Stimulated activated naive CD4-positive, alpha-beta T cell treated with Interleukin-2 at 50 U/mL for 16 hours (primary cell): ENCODE measurements at regions not wholly inside any gene's neighbourhood (a gene's known extent, or its start where the extent isn't known, plus 50 kb on each side); places are given as distances from the start of the nearest gene placed in this dataset.
"Not testable (repeated sequence)": the region's sequence is repeated elsewhere in the genome, so short reads cannot be mapped to it uniquely, and the experiment has no call there.

Experiments
- DNase-seq: peaks from one replicate; lab custom pipeline; 2025; lab: John Stamatoyannopoulos, UW

DNA sequence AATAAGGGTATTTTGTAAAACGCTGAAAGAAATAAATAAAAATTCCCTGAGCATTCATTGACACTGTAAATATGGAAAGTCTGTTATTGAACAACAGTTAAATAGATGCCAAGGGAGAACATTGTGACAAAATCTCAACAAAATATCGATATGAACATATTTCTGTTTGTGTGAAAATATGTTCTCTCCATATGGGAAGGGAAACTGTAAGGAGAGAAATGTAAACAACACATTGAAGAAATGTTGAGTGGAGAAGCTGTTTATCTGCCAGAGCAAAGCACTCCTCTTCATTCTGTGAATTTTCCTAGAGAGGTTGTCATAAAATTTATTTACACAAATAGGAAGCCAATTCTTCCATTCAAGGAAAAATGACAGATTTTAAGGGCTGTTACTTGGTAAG, 57.1 kb upstream of the EOMES start:
- DNase-seq, result no peak

DNA sequence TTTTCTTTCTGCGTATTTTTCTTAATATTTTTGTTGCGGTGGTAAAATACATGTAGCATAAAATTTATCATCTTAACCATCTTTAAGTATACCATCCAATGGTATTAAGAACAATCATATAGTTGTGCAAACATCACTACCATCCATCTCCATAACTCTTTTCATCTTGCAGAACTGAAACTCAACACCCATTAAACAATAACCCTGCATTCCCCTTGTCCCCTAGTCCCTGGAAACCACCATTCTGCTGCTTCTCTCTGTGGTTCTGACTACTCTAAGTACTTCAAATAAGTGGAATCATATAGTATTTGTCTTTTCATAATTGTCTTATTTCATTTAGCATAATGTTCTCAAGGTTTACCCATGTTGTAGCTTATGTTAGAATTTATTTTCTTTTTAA, 67.3 kb upstream of the EOMES start:
- DNase-seq, result no peak

DNA sequence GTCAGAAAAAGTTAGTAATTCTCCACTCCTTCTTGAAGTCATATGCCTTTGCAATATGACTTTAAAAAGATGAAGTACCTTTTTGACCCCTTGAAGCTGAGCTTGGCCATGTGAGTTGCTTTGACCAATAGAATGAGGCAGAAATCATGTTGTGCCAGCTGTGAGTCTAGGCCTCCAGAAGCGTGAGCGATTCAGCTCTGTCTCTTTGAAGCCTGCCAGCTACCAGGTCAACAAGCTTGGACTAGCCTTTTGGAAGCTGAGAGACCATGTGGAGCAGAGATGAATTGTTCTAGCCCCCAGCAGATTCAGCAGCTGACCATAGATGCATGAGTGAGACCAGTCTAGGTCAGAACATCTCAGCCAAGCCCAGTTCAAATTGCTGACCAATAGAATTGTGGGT, 69.8 kb upstream of the EOMES start:
- no peak for DNase-seq

DNA sequence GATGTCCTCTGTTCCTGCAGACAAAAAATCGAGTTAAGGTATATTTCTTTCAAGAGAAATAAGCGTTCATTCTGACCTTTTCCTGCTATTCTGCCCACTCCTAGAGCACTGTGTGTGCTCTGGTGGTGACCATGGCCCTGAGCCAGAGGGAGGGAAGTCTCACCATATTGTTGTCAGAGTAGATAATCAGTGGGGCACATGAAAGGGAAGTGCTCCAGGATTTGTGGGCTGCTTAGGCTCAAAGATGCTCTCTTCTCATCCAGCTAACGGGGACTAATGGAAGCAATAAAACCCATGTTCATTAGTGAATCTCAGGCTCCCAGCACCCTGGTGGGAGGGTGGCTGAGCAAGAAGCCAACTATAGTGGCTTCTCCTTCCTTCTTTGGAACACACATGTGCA, 70.7 kb upstream of the EOMES start:
- no peak for DNase-seq

DNA sequence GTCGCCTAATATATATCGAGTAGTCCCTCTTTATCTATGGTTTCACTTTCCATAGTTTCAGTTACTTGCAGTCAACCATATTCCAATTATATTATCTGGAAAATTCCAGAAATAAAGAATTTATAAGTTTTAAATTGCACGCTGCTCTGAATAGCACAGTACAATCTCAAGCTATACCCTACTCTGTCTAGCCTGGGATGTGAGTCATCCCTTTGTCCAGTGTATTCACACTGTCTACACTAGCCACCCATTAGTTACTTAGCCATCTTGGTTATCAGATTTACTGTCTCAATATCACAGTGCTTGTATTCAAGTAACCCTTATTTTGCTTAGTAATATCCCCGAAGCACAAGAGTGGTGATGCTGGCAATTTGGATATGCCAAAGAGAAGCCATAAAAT, 72.1 kb upstream of the EOMES start:
- DNase-seq, result no peak

DNA sequence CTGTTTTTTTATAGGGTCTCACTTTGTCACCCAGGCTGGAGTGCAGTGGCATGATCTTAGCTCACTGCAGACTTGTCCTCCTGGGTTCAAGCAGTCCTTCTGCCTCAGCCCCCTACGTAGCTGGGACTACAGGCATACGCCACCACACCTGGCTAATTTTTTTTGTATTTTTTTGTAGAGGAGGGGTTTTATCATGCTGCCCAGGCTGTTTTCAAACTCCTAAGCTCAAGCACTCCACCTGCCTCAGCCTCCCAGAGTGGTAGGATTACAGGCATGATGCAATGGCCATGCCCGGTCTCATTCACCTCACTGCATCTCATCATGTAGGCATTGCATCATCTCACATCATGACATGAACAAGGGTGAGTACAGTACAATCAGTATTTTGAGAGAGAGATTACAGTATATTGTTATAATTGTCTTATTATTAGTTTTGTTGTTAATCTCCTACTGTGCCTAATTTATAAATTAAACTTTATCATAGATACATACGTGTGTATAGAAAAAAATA, 74.3 kb upstream of the EOMES start:
- DNase-seq, result no peak

DNA sequence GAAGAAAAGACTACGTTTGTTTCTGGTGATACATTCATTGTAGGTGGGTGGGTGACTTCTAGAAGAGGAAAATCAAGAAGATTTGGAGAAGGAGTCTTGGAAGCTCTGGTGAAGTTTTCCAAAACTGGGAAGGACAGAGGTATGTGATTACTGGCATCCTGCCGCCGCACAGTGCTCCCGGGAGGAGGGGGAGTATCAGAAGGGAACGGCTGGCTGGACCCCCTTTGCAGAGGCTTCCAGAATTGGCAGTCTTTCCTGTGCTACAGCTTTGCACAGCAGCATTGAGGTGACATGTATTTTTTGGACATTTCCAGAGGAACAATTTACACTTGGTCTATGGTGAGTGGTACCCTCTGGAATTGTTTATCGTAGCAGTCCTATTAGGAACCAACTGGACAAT, 75.7 kb upstream of the EOMES start:
- no peak for DNase-seq

DNA sequence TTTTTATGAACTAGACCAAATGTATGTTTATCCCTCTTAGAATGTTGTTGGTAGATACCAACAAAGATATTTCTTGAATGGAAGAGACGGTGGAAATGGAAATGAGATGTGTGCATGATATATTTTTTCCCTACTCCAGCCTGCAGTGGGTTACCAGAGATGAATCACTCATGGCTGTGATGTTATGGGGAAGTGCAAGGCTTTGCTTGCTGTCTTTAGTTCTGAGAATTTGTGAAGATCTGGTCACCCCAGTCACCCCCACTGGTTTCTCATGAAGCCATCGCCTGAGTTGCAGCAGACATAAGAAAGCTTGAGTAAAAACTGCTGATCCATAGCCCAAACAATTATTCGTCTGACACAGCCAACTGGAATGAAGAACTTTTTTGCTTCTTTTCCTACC, 78.1 kb upstream of the EOMES start:
- DNase-seq, result no peak

DNA sequence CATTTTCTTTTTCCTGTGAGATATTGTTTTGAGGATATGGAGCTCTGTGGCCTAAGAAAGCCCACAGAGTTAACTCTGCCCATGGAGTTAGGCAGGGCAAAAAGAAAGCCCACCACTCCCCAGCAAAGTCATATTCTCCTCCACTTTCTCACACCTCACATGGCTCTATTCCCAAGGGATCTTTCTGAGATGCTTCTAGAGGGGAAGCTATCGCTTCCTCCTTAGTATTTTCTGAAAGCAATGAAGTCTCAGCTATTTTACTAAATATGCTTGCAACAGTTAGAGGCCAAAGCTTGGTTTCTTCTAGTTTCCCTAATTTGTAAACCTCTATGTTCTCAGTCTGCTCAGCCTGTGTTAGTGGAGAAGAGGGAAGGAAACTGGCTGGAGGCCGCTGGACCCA, 80.3 kb upstream of the EOMES start:
- no peak for DNase-seq

DNA sequence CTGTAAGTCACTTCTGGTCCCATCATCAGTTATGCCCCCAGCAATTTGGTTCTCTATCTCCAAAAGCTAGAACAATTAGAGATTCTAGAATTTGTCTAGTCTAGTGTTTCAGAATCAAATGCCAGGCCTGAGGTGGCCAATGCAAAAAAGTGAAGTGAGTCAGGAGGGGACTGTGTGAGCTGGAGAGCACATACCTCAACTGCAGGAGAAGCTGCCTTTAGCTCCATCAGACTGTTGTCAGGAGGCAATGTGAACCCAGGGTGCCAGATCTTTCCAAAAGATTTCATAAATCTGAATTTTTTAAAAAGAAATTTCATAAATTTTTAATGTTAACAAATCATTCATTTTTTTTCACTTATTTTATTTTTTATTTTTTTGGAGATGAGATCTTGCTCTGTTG, 80.7 kb upstream of the EOMES start:
- DNase-seq, result no peak

DNA sequence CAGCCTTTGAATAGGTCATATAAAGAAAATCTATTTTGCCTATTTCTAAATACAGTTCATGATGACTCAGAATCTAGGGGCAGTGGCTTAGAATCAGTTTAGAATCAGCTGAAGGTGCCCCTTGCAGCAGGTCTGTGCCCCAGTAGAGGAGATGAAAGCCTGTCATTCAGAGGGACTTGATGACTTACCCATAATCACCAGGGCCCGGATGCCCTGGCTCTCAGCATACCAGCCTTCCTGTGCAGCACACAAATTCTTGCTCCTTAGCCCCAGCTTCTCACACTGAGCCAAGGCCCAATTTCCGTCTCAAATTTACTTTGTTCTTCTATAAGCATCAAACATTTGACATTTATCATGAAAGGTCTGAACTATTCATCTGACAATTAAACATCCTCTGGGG, 83.2 kb upstream of the EOMES start:
- DNase-seq, result no peak

DNA sequence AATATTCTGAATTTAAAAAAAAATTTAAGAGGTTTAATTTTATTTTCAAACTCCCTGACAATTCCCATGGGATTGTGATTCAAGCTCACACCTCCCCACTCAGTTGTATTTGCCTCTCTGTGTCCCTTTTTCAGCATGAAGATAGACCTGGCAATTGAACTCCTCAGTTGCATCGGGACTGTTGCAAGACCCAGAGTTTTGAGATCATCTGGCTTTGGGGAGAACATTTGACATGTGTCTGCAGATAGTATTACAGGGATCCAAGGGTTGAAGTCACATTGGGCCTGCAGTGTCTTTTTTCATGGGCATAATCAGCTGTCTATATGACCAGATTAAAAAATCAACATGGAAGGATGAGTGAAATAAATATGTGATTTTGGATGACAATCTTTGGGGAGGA, 91.1 kb upstream of the EOMES start:
- DNase-seq, result no peak

DNA sequence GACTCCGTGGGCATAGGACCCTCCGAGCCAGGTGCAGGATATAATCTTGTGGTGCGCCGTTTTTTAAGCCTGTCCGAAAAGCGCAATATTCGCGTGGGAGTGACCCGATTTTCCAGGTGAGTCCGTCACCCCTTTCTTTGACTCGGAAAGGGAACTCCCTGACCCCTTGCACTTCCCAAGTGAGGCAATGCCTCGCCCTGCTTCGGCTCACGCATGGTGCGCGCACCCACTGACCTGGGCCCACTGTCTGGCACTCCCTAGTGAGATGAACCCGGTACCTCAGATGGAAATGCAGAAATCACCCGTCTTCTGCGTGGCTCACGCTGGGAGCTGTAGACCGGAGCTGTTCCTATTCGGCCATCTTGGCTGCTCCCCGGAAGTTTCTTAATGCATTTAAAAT, 99.5 kb upstream of the EOMES start:
- not testable (repeated sequence) for DNase-seq

DNA sequence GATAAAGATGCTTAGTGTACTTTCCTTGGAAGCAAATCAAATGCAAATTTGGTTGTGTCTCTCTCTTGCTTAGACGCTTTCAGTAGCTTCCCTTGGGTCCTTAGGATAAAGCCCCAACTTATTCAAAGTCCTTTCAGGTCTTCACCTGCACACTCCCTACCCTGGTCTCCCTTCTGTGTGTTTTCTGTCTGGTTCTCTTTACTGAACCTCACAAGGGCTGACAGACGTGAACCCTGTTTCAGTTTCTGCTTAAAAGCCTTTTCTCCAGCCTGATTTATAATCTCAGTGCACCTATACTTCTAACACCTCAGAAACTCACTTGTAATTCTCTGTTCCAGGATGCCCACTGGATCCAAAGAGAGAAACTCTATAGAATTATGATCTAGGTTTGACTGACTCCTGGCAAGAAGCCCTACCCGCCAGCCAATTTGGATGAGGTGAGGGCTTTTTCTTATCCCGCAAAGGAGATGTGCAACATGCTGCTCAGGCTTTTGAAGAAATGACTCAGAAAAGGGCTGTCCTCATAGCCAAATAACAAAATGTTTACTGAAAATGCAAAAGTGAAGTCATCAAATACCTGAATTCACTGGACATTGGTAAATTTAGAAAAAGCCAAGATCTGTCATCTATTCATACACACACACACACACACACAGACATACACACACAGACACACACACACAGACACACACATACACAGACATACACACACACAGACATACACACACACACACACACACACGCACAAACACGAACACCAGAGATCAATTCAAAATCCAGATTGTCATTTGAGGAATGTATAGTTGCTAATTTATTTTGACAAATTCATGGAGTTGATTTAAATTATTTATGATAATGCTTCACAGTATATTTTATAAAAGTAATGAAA, 102.4 kb upstream of the EOMES start:
- DNase-seq, result no peak

DNA sequence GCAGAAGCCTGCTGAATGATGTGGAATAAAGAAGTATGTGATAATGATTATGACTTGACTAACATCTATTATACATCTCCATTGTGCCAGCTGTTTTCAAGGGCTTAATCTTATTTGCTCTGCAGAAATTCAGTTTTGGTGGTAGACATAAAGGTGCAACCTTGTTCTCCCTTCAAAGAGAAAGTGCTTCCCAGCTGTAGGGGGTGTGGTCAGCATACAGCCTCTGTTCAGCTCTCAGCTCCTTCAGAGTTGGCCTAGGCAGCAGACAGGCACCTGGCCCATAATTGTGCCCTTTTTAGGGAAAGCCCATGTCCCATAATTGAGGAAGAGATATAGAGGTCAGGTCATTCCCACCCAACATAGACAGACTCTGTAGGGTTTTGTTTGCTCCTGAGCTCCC, 104.3 kb upstream of the EOMES start:
- no peak for DNase-seq

DNA sequence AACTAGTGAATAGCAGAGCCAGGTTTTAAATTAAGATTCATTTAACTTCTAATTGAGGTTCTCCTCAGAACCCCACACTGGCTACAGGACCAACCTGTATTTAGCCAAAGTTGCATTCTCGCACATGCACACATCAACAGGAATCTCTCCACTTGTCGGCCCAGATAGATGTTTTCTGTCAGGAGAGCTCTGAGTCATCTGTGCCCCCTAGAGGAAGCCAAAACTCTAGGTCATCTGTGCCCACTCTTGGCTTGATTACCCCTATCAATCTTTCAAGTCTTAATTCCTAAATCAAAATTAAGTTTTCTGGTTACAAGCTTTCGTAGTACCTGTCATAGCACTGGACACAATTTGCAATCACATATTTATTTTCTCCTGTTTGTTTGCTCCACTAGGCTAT, 104.9 kb upstream of the EOMES start:
- DNase-seq, result no peak

DNA sequence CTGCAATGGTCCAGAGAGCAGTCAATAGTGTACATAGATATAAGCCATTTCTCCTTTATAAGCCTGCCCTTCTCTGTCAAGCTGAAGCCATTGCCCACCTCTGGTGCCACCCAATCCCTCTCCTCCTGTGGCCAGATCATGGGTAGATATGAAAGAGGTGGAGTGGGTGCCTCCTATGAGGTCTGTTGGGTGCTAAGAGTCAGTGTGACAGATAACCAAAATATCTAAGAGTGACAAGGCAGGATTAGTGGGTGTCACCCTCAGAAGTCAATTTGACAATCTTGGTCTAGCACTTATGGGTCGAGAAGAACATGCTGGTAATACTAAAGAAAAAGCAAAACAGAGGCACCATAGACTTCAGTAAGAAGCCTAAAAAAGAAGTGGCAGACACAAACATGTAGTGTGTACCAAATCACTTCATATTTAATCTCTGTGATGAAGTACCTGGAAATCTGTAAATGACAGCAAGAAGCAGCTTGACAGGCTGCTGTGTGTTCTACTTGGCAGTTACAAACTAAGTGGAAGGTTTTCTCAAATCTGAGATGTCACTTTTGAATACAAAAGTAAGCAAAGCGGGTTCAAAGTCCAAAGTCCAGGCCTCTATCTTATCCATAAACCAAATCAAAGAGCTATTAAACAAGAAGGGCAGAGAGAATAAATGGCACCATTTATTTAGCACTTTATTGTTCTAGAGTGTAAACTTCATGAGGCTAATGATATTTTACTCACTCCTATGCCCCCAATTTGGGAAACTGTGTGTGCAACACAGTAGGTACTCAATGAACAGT, 118.9 kb upstream of the EOMES start:
- no peak for DNase-seq

DNA sequence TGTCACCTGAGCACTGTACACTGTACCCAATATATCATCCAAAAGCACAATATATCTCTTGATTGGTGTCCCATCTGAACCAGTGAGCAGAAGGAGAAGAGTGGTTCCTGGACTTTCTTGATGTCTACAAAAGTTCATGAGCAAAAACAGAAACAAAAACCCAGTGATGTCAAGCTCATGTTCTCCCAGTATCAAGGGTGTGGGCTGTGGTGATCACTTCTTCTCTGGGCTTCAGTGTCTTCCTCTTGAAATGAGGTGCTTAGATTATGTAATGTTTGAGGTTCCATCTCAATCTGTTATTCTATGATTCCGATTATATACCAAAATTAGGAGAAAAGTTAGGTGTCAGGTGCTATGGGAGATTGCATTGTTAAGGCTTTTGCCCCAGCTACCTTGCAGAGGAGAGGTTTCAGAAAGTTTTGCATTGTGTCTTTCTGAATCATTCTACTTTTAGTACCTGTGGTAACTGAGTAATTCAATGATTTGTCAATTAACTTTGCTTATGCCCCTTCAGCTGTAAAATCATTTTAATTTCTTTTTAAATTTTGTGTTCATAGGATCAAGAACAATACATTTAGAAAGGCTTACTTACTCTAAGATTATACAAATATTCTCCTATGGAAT, 122.0 kb upstream of the EOMES start:
- no peak for DNase-seq

DNA sequence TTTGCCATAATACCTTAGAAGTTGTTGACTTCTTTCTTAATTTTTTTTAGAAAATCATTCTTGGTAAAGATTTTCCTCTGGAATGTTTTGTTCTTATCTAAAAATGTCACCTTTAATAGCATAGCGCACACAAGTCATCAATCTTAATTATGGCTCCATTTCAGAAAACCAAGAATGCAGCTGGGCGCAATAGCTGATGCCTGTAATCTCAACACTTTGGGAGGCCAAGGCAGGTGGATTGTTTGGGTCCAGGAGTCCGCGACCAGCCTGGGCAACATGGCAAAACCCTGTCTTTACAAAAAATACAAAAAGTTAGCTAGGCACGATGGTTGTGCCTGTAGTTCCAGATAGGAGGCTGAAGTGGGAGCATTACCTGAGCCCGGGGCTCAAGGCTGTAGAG, 125.6 kb upstream of the EOMES start:
- DNase-seq, result no peak

DNA sequence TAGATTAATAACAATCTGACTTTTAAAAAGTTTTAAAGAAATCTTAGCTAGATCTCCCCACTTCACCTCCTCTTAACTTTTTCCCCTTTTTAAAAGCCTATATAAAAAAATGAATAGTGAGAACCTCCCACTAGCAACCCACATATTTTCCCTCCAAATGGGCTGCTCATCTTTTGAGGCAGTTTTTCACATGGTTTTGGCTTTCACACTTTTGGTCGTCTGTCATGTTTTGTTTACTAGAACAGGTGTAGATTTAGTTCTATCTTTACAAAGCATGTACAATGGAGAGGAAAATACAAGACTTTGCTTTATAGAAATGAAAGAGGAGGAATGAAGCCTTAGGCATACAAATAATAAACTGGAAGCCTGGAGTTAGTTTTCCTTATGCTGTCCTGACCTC, 126.7 kb upstream of the EOMES start:
- DNase-seq, result no peak

DNA sequence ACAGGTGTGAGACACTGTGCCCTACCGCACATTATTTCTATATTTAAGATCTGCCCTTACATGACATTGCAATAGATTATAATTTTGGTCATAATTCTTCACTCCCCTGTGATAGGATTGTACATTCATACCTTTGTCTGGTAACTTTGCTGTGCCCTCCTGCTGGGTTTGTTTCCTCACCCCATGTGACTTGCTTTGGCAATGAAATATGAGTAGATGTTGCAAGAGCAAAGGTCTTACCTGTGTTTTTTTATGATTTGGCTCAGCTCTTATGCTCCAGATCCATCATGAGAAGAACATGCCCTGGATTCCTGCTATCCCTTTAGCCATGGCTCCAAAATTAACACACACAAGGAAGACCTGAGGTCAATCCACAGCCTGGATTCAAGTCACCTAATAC, 137.7 kb upstream of the EOMES start:
- DNase-seq, result no peak

DNA sequence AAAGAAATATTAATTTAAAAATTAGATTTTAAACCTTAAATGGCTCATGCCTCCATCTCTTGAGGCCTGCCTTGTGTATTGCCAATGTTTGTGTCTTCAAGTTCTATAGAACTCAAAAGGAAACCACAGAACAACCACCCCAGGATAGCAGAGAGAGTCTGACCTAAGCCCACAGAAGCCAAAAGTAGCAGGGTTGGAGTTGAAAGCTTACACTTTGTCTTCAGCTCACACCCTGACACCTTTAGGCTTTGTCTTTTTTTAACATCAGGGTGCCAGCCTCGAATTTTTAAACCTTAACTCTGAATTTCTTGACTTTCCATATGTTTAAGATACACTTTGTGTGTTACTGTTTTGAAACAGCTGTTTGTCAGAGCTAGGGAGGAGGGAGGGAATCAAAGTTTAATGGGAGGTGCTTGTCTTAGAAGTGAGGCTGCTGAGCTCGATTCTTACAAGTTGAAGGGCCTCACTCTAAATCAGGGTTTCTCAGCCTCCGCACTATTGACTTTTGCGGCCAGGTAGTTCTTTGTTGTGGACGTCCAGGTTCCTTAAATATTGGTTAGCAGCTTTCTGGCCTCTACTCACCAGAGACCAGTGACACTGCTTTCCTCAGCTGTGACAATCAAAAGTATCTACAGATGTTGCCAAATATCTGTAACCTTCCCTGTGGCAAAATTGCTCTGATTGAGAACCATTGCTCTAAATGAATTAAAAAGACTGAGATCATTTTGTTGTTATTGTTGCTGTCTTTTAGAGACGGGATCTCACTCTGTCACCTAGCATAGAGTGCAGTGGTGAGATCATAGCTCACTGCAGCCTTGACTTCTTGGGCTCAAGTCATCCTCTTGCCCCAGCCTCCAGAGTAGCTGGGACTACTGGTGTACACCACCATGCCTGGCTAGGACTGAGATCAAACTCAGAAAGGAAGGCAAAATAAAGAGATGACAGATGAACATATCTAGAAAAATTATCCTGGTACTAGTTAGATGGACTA, 139.2 kb upstream of the EOMES start:
- DNase-seq, result no peak
